Head of caudate nucleus (tissue), 42 donors: ENCODE measurements at regions not wholly inside any gene's neighbourhood (a gene's known extent, or its start where the extent isn't known, plus 50 kb on each side); places are given as distances from the start of the nearest gene placed in this dataset.
"Not testable (repeated sequence)": the region's sequence is repeated elsewhere in the genome, so short reads cannot be mapped to it uniquely, and the experiment has no call there.

ENCODE experiments used
- DNase-seq, 42 donors: peaks; one replicate each; pipeline versions ENCODE4 v3.0.0 to v3.0.0-alpha.2; 2020 to 2021; ENCODE audit warnings: mixed read lengths in 7 of 42
- intact Hi-C: fragments of 100-400 bp; cut with DNase I; formaldehyde crosslinking; loops from one replicate; pipeline ENCODE4 v1.15.0; 2022

DNA sequence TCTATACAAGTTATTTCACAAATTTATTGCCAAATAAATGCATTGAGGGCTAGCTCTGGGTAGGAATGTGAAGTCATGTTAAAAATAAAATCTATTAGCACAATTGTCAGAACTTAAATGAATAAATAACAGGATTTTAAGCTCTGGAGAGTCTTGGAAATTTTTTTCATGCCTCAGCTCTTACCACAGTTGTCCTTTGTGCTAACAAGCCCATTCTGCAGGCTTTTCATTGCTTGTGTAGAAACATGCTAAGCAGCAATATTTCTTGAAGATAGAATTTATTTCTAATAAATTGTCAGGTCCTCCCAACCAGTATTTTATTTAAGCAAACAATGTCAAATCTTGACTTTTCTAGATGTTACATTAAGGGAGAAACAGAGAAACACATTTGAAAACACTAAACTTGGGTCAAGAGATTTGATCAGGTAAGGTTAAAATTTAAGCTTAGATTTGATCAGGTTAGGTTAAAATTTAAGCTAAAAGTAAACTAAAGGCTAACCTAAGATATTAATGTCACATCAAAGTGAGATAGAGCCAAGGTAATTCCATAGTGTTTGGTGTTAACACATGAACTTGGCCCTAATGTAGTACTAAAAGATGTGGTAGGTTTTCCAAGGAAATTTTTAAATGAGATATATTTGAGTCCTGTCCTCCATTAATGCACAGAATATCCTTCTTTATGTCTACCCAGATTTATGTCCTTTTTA lies 179.1 kb upstream of the IL1RAPL1 start:
- intact Hi-C loops = no loop called here

DNA sequence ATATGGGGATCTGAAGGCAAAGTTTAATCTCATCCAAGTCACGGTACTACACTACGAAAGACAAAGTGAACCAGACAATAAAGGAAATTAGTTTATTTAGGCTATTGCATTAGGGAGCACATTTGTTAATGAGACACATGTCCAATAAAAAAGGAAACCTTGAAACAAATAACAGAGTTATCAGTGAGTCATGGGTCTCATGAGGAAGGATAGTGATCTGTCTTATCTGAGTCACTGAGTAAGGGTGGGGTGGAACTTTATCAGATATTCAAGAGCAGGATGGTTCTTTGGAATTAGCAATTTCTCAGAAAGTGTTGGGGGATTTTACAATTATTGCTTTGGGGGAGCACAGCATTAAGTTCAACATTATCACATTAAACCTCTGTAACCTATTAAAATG lies 188.9 kb upstream of the IL1RAPL1 start:
- intact Hi-C loops = no loop called here
- no peak for DNase-seq

More for the DNA sequence above, 179.1 kb upstream of the IL1RAPL1 start:
- no peak for DNase-seq

DNA sequence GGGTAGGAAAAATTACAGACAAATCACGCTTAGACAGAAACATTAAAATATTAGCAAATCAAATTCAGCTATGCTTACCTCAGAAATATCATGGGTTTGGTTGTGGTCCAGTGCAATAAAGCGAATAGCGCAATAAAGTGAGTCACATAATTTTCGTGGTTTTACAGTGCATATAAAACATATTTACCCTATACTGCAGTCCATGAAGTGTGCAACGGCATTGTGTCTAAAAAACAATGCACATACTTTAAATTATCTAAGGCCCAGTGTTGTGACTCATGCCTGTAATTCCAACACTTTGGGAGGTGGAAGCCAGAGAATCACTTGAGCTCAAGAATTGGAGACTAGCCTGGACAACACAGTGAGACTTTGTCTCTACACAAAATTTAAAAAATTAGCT lies 195.7 kb upstream of the IL1RAPL1 start:
- DNase-seq = no peak
- intact Hi-C loops = no loop called here

DNA sequence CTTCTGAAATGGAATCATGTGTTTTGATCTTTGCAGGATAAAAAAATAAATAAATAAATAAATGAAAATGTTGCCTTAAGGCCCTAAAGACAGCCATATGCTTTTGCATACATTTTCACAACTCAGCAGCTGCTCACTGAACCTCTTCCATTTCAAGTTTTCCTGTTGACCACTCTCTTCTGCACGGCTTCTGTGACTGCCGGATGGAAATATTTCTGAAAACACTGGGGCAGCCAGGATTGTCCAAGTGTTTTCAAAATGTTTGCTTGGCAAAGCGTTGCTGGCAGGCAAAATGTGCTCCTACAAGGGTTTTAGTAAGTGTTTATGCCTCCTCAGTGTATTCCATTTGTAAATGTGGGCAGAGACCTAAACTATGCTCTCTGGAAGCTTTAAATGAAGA lies 208.1 kb upstream of the IL1RAPL1 start:
- intact Hi-C loops = no loop called here
- peak in 3 of 42 donors; percentile 0 to 35 (median 2) for DNase-seq

DNA sequence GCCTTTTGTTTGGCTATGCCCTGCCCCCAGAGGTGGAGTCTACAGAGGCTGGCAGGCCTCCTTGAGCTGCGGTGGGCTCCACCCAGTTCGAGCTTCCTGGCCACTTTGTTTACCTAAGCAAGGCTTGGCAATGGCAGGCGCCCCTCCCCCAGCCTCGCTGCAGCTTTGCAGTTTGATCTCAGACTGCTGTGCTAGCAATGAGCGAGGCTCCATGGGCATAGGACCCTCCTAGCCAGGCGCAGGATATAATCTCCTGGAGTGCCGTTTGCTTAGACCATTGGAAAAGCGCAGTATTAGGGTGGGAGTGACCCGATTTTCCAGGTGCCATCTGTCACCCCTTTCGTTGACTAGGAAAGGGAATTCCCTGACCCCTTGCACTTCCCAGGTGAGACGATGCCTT lies 219.6 kb upstream of the IL1RAPL1 start:
- intact Hi-C loops, DNase-seq: not testable (repeated sequence)

DNA sequence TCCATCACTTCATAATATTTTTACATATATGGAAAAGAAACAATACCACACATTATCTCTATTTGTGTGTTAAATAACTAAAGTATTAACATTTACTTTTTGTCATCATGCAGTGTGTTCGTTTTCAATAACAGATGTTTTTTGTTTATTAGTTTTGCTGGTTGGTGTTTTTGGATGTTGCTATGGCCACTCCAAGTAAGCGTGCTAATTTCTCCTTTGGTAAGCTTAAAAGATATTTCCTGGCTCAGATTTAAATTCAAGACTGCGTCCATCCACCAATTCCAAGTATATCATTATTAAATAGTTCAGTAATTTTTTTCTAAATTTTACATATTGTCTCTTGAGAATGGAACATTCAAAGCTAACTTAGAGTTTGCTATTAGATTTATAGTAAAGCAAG lies 235.4 kb upstream of the IL1RAPL1 start:
- no peak for DNase-seq
- intact Hi-C loops = no loop called here

DNA sequence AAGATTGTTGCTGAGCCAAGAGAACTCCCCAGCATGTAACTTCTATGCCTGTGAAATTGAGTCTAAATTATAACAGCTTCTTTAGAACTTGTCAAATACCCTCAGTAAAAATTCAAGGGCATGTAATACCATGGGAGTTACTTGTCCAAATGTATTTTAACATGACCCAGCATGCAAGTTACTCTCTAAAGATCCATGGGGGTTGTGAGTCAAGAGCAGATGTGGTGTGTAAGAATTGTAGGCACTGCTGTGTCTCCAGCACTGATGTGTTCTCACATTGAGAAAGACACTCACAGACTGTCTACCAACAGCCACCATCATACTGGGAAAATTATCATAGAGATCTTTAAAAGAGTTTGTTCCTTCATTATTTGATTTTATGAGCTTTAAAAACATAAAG lies 237.4 kb upstream of the IL1RAPL1 start:
- DNase-seq = no peak

DNA sequence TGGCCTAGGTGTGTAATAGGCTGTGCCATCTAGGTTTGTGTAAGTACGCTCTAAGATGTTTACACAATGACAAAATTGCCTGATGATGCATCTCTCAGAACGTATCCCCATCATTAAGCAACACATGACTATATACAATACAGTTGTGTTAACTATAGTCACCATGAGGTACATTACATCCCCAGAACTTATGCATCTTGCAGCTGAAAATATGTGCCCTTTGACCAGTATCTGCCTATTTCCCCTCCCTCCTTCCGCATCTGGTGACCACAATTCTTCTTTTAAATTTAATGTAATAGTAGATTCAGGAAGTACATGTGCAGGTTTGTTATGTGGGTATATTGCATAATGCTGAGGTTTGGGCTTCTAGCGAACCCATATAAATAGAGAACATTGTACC lies 239.8 kb upstream of the IL1RAPL1 start:
- intact Hi-C loops = no loop called here
- no peak for DNase-seq

More for the DNA sequence above, 237.4 kb upstream of the IL1RAPL1 start:
- intact Hi-C loops = no loop called here

DNA sequence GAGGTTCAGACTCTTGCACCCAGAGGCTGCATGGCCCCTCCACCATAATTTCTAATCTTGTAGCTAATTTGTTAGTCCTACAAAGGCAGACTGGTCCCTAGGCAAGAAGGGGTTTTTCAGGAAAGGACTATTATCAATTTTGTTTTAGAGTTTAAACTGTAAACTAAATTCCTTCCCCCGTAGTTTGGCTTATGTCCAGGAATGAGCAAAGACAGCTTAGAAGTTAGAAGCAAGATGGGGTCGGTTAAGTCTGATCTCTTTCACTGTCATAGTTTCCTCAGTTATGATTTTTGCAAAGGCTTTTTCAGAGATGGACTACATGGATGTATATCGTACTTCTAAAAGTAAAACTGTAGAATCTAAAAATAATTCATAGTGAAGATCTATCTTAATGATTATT lies 258.1 kb upstream of the IL1RAPL1 start:
- DNase-seq = no peak
- intact Hi-C loops = no loop called here

DNA sequence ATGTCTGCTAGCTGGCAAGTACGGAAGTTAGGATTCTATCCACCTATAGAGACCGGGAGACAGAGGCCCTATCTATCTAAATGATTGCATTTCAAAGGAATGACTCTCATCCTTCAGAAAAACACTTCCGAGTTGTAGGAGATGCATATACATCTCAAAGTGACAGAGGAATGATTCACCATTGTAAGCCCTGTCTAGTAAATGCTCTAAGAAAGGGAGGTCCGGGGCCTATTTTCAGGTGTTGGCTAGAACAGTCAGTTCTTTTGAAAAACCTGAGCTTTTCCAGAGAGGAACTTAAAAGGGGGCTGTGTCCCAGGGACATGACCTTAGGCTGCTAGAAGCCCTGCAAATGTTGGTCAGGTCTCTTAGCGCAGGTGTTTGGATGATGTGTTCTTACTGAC lies 262.9 kb upstream of the IL1RAPL1 start:
- intact Hi-C loops = no loop called here

DNA sequence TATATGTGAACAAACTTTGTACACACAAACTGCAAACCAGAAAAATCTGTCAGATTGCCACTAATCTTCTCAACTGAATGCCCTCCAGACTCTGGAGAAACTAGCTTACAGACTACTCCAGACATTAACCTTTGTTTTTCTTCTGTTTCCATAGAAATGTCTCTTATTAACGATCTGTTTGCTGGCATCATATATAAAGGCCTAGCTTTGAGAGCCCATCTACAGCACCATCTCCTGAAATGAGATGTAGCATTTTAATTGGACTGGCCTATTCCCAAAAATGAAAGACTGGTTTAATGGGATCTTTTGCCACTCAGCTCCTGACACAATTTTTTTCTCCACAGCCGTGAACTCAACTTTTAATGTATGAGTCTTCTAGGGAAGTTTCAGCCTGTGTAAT lies 266.0 kb upstream of the IL1RAPL1 start:
- intact Hi-C loops = no loop called here

More for the DNA sequence above, 262.9 kb upstream of the IL1RAPL1 start:
- DNase-seq = no peak

DNA sequence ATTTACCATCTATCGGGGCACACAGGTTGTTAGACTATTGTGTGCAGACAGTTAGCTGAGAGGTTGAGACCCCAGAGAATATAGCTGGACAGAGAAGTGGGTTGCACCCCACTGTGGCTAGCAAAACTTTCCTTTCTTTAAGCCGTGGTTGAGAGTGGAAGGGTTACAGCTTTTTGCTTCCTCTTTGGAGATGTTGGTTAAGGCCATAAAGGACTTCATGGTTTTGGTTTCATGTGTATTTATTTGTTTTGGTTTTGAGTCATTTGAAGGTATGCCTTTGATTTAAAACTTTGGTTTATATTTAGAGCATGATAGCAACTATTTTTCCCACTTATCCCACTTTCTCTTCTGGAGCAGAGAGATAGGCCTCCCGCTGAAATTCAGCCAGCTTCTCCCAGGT lies 274.3 kb upstream of the IL1RAPL1 start:
- intact Hi-C loops = no loop called here
- DNase-seq = no peak

More for the DNA sequence above, 266.0 kb upstream of the IL1RAPL1 start:
- no peak for DNase-seq

DNA sequence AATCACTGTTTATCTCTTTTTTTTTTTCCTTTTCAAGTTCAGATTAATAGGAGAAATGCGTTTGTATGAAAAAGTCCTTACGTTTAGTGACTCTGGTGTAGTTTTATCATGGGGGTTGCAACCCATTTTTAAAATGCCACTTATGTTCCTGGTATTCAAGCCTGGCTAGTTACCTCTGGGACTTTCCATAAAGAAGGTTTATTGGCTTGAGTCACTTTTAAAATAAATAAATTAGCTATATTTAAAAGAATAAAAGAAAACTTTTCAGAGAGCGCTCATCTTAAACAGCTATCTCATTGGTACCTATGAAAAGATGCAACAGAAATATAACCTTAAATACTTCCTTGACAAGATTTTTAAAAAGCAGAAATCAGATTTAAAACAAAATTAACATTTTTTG lies 275.0 kb upstream of the IL1RAPL1 start:
- DNase-seq = no peak
- intact Hi-C loops = no loop called here

DNA sequence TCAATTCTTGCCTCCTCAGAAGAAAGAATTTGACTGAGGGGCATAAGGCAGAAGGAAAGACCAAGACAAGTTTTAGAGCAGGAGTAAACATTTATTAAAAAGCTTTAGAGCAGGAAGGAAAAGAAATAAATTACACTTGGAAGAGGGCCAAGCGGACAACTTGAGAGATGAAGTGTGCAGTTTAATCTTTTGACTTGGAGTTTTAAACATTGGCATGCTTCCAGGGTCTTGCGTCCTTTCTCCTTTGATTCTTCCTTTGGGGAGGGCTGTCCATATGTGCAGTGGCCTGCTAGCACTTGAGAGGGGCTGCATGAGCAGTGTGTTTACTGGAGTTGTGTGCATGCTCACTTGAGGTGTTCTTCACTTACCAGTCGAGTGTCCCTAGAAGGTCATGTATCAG lies 275.8 kb upstream of the IL1RAPL1 start:
- no peak for DNase-seq
- intact Hi-C loops = no loop called here

DNA sequence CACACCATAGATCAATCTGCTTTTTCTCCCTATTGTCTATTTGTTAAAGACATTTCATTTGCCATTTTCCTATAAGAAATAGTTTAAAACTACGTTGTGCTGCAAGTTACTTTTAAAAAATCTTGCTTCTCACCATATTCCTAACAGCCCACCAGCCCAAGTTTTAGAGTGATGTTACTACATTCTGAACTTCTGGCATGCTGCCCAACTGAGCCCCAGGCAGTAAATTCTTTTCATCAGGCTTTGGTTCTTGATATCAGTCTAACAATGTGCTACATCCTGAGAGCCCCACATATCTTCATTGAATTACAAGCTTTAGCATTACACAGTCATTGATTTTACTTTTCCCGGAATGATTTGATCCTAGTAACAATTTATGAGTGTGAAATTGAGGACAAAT lies 283.8 kb upstream of the IL1RAPL1 start:
- DNase-seq = no peak
- intact Hi-C loops = no loop called here

DNA sequence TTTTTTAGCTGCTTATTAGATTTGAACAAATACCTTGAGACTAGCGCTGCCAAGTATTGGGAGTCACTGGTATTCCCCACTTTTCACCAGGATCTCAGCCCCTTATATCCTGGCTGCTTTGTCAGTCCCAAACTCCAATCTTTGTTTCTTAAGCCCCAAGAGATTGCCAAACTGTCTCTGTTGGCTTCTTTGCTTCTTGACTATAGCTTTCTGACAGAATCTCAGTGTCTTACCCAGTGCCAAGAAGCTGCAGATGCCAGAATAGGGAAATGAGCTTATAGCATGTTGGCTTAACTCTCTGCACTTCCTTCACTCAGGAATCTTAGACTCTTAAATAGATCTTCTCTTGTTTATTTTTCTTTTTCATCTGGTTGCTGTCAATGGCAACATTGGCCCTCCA lies 297.5 kb upstream of the DCAF8L1 start:
- DNase-seq = no peak
- intact Hi-C loops = no loop called here

DNA sequence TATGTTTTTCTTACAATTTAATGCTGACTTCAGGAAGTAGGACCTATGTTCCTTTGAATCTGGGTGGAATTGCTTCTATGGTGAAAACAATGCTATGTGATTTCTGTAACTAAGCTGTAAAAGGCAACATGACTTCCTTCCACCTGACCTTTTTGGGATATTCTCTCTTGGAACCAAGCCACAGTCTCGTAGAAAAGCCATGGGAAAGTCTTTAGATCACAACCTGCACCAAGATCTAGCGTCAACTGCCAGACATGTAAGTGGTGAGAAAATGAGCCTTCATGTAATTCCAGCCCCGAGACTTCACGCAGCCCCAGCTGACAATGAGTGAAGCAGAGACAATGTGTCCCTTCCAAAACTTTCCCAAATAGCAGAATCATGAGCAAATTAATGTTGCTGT lies 297.0 kb upstream of the DCAF8L1 start:
- intact Hi-C loops = no loop called here
- DNase-seq = no peak

DNA sequence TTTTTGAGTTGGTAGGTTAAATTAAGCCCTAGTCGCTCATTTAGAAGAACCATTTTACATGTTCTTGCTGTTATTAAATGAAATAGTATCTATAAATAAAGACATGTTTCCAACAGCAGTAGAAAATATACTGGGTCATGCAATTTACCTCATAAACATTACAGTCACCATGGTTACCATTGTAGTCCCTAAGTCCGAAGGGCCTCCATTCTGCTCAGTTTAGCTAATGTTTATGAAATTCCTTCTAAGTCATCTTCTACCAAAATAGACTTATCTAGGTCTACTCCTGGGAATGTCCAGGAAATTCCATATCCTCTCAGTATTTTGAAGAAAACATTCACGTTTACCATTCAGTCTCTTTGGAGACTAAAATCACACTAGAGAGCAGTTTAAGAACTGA lies 292.5 kb upstream of the DCAF8L1 start:
- DNase-seq = no peak
- intact Hi-C loops = no loop called here

DNA sequence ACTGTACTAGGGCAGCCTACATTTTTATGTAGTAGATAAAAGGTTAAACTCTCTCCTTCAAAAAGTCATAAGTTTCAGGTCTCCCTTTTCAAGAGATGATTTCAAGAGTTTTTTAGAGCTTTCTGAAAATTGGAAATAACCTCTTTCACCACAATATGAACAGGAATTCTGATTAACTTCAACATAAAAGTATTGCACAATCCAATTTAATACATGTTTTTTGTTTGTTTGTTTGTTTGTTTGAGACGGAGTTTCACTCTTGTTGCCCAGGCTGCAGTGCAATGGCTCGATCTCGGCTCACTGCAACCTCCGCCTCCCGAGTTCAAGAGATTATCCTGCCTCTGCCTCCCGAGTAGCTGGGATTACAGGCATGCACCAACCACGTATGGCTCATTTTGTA lies 265.4 kb upstream of the DCAF8L1 start:
- no peak for DNase-seq
- intact Hi-C loops = no loop called here

DNA sequence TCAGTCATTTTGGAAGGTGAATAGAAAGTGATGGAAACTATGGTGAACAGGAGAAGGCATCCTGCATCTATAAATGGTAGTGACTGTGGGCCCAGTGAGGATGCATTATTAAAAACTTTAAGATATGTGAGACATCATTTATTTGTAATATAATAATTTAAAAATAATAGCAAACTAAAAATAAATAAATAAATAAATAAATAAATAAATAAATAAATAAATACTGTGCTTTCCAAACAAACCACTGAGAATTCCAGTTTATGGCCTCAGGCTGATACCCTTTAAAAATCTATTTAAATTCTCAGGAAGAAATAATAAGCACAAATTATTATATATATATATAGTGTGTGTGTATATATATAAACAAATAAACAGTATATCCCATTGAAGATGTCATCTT lies 248.0 kb upstream of the DCAF8L1 start:
- no peak for DNase-seq
- intact Hi-C loops = no loop called here

DNA sequence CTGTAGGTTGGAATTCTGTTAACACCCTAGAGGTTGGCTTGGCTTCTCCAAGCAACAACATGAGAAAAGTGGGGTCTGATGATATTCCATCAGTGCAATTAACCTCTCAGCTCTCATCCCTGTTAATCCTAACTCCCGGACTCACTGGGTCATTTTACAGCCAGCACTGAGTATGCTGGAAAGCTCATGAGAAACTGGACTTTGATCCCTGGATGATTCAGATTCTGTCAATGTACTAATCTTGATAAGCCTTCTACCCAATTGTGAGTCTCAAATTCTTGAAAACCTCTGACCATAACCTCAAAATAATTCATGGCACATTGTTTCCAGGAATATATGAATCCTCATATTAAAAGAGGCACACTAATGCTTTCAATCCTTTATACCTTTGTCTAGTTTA lies 244.3 kb upstream of the DCAF8L1 start:
- DNase-seq = no peak
- intact Hi-C loops = no loop called here

DNA sequence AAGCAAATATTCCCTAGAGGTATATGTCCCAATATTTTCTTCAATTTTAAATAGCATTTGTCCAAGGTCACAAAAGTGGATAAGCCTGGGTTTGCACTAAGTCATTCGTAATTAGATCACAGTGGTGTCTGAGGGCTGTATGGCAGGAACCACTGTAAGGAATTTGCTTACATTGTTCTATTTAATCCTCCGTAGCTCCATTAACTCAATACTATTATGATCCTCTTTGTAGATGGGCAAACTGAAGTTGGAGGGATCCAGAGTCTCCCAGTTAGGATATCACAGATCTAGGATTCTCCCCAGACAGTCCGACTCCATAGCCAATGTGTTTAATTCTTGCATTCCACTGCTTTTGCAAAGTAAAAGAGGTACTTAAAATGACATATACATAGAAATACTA lies 242.7 kb upstream of the DCAF8L1 start:
- DNase-seq = no peak
- intact Hi-C loops = no loop called here
